ENCODE measurements at regions not wholly inside any gene's neighbourhood (a gene's known extent, or its start where the extent isn't known, plus 50 kb on each side); places are given as distances from the start of the nearest gene placed in this dataset.

DNA sequence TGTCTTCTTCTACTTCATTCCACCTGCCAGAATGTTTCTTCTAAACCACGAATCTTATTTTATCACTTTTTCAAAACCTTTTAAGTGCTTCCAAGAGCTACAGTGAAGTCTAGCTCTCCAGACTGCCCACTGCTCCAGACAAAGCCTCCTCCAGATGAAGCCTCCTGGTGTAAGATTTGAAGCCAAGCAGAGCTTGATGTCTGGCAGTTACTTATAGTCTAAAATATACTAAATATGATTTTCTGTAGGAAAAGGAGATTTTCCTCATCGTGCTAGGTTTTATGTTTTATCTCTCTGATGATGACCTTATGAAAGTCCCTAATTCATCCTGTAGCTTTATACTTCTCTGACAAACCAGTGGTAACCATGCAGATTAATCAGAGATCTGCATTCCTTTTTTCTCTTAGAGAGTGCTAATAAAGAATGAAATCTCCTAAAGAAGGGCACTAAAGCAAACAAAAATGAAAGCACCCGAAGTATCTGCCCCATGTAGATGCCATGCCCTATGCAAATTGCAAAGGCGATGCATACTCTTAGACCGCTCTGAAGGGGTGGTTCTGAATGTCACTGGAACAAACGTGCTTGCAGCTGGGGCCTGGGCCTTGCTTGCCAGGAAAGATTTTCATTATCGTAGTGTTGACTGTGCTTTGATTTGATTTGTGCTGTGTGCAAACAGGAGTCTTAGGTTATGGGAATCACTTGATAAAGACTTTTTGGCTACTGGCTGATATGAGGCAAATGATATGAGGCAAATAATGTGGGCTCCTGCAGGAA is 314.2 kb downstream of the PID1 start:
- TF ChIP-seq, protein P1, sequence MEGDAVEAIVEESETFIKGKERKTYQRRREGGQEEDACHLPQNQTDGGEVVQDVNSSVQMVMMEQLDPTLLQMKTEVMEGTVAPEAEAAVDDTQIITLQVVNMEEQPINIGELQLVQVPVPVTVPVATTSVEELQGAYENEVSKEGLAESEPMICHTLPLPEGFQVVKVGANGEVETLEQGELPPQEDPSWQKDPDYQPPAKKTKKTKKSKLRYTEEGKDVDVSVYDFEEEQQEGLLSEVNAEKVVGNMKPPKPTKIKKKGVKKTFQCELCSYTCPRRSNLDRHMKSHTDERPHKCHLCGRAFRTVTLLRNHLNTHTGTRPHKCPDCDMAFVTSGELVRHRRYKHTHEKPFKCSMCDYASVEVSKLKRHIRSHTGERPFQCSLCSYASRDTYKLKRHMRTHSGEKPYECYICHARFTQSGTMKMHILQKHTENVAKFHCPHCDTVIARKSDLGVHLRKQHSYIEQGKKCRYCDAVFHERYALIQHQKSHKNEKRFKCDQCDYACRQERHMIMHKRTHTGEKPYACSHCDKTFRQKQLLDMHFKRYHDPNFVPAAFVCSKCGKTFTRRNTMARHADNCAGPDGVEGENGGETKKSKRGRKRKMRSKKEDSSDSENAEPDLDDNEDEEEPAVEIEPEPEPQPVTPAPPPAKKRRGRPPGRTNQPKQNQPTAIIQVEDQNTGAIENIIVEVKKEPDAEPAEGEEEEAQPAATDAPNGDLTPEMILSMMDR (IDR thresholded peaks at IDR 0.05; ENCODE audit: low read depth, low read length): no peak
- DNase-seq (ENCODE audit: extremely low read depth, low read depth): no peak

DNA sequence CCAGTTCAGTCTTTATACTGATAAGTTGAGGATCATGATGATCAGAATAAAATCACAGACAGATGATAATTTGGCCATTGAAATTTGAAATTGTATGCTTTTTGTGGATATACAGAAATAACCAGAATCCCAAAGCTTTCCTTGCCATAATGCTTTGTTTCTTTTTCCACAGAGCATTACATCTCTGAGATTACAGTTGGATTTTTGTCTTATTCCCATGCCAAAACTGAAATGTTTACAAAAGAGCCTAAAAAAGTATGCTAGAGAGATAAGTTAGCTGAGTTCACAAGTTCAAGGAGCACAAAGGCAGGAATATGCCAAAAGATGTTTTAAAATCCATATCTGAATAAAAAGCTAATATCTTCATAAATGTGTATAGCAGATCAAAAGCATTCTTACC is 321.3 kb downstream of the PID1 start:
- TF ChIP-seq, protein P1 (IDR thresholded peaks at IDR 0.05; ENCODE audit: low read depth, low read length): no peak
- DNase-seq (ENCODE audit: extremely low read depth, low read depth): no peak

GRCh38 chr2:228945710-228946109 is 325.4 kb downstream of the PID1 start:
- TF ChIP-seq, protein P1 (IDR thresholded peaks at IDR 0.05; ENCODE audit: low read depth, low read length): no peak
- DNase-seq (ENCODE audit: extremely low read depth, low read depth): no peak

DNA sequence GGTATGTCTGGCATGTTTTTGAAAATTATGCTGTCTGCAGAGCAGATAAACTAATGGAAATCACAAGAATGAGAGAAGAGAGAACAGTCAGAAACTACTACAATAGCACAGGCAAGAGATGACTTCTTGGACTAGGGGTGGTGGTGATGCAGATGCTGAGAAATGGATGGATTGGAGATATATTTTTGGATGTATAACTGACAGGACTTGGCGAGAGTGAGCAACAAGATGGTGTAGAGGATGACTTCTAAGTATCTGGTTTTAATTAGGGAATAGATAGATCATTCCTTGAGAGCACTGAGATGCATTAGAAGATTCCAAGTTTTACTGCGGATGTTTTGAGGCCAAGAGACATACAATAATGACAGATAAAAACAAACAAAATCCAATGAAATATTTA is 328.2 kb downstream of the PID1 start:
- no peak for DNase-seq (ENCODE audit: extremely low read depth, low read depth)
- TF ChIP-seq, protein P1 (IDR thresholded peaks at IDR 0.05; ENCODE audit: low read depth, low read length): no peak

DNA sequence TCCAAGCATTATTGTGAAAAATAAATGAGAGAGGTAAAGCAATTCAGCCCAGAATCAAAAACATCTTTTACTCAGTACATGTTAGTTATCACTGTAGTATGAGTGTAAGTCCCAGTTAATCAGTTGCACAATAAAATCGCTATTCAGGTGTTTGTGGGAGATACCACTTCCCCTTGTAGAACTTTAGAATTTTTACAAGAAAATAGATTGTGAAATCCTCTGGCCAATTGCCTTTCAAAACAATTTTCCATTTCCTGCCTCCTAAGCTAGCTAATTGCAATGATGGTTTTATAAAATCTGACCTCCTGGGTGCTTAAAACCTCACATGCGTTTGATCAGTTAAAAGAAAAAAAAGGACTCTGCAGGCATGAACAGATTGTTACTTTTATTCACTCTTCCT is 332.5 kb downstream of the PID1 start:
- DNase-seq (ENCODE audit: extremely low read depth, low read depth): no peak
- TF ChIP-seq, protein P1 (IDR thresholded peaks at IDR 0.05; ENCODE audit: low read depth, low read length): no peak

DNA sequence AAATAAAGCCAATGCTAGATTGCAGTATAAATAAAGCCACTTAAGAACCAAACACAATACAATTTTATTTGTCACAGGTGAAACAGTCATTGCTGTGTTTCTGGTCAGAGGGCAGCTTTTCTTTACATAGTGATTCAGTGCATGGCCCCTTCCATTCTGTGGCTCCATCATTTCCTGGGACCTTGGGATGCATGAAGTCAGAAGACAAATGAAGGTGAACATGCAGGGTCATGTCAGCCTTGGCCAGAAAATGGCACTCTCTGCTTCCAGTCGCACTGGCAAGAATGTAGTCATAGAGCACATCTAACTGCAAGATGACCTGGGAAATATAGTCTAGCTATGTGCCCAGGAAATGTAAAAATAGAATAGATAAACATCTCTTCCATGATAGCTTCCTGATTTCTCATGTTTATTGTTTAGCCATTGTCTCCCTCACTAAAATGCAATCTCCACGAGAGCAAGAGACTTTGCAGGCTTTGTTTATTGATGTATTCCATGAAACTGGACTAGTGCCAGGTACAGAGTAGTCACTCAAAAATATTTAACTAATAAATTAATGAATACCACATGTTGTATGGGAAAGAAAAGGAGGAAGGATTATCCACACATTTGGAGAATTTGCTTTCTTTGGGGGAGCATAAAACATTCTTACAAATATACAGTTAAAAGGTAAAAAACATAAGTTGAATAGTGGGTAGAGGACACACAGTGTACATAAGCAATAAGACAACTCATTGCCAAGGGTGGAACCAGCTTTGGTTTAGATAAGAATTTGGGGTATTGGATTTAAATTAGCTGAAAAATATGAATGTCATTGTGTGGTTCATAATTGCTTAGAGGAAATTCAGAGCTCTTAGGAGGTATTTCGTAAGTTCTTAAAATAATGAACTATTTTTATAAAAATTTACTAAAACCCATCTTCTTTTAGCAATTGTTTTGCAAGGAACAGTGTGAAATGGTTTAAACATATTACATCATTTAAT is 343.8 kb downstream of the PID1 start:
- no peak for DNase-seq (ENCODE audit: extremely low read depth, low read depth)
- TF ChIP-seq, protein P1 (IDR thresholded peaks at IDR 0.05; ENCODE audit: low read depth, low read length): no peak

DNA sequence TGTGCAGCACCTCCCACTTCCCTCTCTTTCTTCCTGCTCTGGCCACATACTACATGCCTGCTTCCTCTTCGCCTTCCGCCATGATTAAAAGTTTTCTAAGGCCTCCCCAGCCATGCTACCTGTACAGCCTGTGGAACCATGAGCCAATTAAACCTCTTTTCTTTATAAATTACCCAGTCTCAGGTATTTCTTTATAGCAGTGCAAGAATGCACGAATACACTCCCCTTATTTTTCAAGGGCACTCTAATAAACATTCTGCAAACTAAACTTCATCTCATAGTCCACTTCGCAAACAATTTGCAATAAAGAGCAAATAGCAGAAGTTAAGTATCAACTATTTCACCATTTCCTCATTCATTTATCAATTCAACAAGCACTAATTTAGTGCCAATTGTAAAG is 351.3 kb downstream of the PID1 start:
- DNase-seq (ENCODE audit: extremely low read depth, low read depth): no peak
- TF ChIP-seq, protein P1 (IDR thresholded peaks at IDR 0.05; ENCODE audit: low read depth, low read length): no peak
